Natural killer cell (primary cell): ENCODE measurements at regions not wholly inside any gene's neighbourhood (a gene's known extent, or its start where the extent isn't known, plus 50 kb on each side); places are given as distances from the start of the nearest gene placed in this dataset.
"Not testable (repeated sequence)": the region's sequence is repeated elsewhere in the genome, so short reads cannot be mapped to it uniquely, and the experiment has no call there.

Experiments used
- ATAC-seq, 3 donors: fragments of 150-1000 bp in 2 of 3; fragments of 200-7000 bp in 1 of 3; cut with Tn5 transposase; 1 replicate in 1 of 3; 2 replicates in 2 of 3; pipeline ENCODE4 v1.10.0; 2021; ENCODE audit warnings: mild to moderate bottlenecking in 2 of 3, moderate library complexity in 2 of 3
- DNase-seq, 2 donors: peaks; one replicate each; pipeline versions ENCODE4 v3.0.0 to v3.0.0-alpha.2; 2013 to 2021; ENCODE audit warnings: mixed read lengths in 1 of 2
- H3K27ac ChIP-seq: one replicate; pipeline ENCODE4 v1.5.1; 2013; ENCODE audit warnings: mild to moderate bottlenecking, low read length
- H3K27me3 ChIP-seq: one replicate; pipeline ENCODE4 v1.6.1; 2013; ENCODE audit warnings: low read length; ENCODE audit not compliant: control insufficient read depth, insufficient read depth
- H3K36me3 ChIP-seq: one replicate; pipeline ENCODE4 v1.6.1; 2013; ENCODE audit warnings: low read length; ENCODE audit not compliant: control insufficient read depth, insufficient read depth
- H3K4me1 ChIP-seq: one replicate; pipeline ENCODE4 v1.6.1; 2013; ENCODE audit warnings: low read length; ENCODE audit not compliant: control insufficient read depth, insufficient read depth
- H3K4me3 ChIP-seq: one replicate; pipeline ENCODE4 v1.5.1; 2013; ENCODE audit warnings: low read length
- H3K9me3 ChIP-seq: one replicate; pipeline ENCODE4 v1.6.1; 2013; ENCODE audit warnings: low read length; ENCODE audit not compliant: control insufficient read depth, insufficient read depth
- H3K27ac Mint-ChIP-seq, 2 donors: one replicate each; pipeline ENCODE4 v1.8.0; 2022; ENCODE audit warnings: mild to moderate bottlenecking in 2 of 2, mixed read lengths in 2 of 2, moderate library complexity in 1 of 2
- H3K27me3 Mint-ChIP-seq, 2 donors: one replicate each; pipeline ENCODE4 v1.8.0; 2022; ENCODE audit warnings: low read depth in 2 of 2, mixed read lengths in 2 of 2
- H3K36me3 Mint-ChIP-seq: one replicate; pipeline ENCODE4 v1.8.0; 2022; ENCODE audit warnings: mixed read lengths
- H3K4me1 Mint-ChIP-seq, 2 donors: one replicate each; pipeline ENCODE4 v1.8.0; 2022; ENCODE audit warnings: mixed read lengths in 2 of 2
- H3K4me3 Mint-ChIP-seq: one replicate; pipeline ENCODE4 v1.8.0; 2022; ENCODE audit warnings: mild to moderate bottlenecking, moderate library complexity, mixed read lengths
- H3K9me3 Mint-ChIP-seq, 2 donors: one replicate each; pipeline ENCODE4 v1.8.0; 2022; ENCODE audit warnings: mixed read lengths in 2 of 2
- CTCF ChIP-seq: fragments of 200-600 bp; IDR thresholded peaks from one replicate; pipeline ENCODE4 v1.8.0; 2022; ENCODE audit warnings: antibody characterized with exemption
- WGBS: methylation state at CpG from one replicate; pipeline ENCODE4 v1.1.7; 2013; ENCODE audit warnings: missing lambda C conversion rate; ENCODE audit not compliant: insufficient coverage; 5-methylcytosine and 5-hydroxymethylcytosine counted together
- intact Hi-C: fragments of 100-400 bp; cut with micrococcal nuclease; formaldehyde crosslinking; loops from one replicate; pipeline ENCODE4 v1.14.2; 2022

- H3K27ac ChIP-seq = no peak overlapping the region
- no peaks in the 10 kb centered on the region for H3K36me3 Mint-ChIP-seq
- no peaks in the 10 kb centered on the region for H3K4me1 Mint-ChIP-seq
- H3K27ac Mint-ChIP-seq = no peak overlapping the region
- TF ChIP-seq CTCF = no peak
- no peaks in the 10 kb centered on the region for H3K9me3 ChIP-seq
- 60% methylated on average over 1 of the region's 1 CpG for WGBS
- no peaks in the 10 kb centered on the region for H3K36me3 ChIP-seq
- H3K4me3 ChIP-seq = no peak overlapping the region
- H3K4me1 ChIP-seq = no peaks in the 10 kb centered on the region
- no peaks in the 10 kb centered on the region for H3K27me3 Mint-ChIP-seq
- H3K27me3 ChIP-seq = no peaks in the 10 kb centered on the region
- no peak for DNase-seq
- no peak for ATAC-seq
- intact Hi-C loops = no loop called here
- peaks cover 15 to 16% of the 10 kb centered on the region in 2 donors for H3K9me3 Mint-ChIP-seq
- H3K4me3 Mint-ChIP-seq = no peak overlapping the region
These were observed 61.9 kb upstream of the ADGRL2 start for GRCh38 chr1:81738875-81739274.

- H3K4me3 Mint-ChIP-seq = no peak overlapping the region
- H3K36me3 Mint-ChIP-seq = no peaks in the 10 kb centered on the region
- no peaks in the 10 kb centered on the region for H3K36me3 ChIP-seq
- H3K9me3 Mint-ChIP-seq = peaks cover 10 to 12% of the 10 kb centered on the region in 2 donors
- no peaks in the 10 kb centered on the region for H3K27me3 Mint-ChIP-seq
- no peak for ATAC-seq
- no peaks in the 10 kb centered on the region for H3K4me1 Mint-ChIP-seq
- no peak for DNase-seq
- no peaks in the 10 kb centered on the region for H3K9me3 ChIP-seq
- no peak for TF ChIP-seq CTCF
- H3K27me3 ChIP-seq = no peaks in the 10 kb centered on the region
- intact Hi-C loops = no loop called here
- H3K4me1 ChIP-seq = no peaks in the 10 kb centered on the region
- no peak overlapping the region for H3K27ac Mint-ChIP-seq
- H3K4me3 ChIP-seq = no peak overlapping the region
- no CpG with 5 or more reads among the region's 2 CpGs for WGBS
- no peak overlapping the region for H3K27ac ChIP-seq
These were observed 67.3 kb upstream of the ADGRL2 start for GRCh38 chr1:81733480-81733879.

- H3K4me1 Mint-ChIP-seq = no peaks in the 10 kb centered on the region
- peaks cover 7 to 10% of the 10 kb centered on the region in 2 donors for H3K9me3 Mint-ChIP-seq
- no peaks in the 10 kb centered on the region for H3K36me3 ChIP-seq
- H3K4me3 ChIP-seq = no peak overlapping the region
- intact Hi-C loops = no loop called here
- H3K27ac Mint-ChIP-seq = no peak overlapping the region
- DNase-seq = no peak
- TF ChIP-seq CTCF = no peak
- no peaks in the 10 kb centered on the region for H3K4me1 ChIP-seq
- no peaks in the 10 kb centered on the region for H3K36me3 Mint-ChIP-seq
- no peaks in the 10 kb centered on the region for H3K9me3 ChIP-seq
- ATAC-seq = no peak
- H3K27ac ChIP-seq = no peak overlapping the region
- no peaks in the 10 kb centered on the region for H3K27me3 Mint-ChIP-seq
- H3K4me3 Mint-ChIP-seq = no peak overlapping the region
- no peaks in the 10 kb centered on the region for H3K27me3 ChIP-seq
These were observed 68.7 kb upstream of the ADGRL2 start for GRCh38 chr1:81731989-81732388.

GRCh38 chr1:81730881-81731280 is 69.9 kb upstream of the ADGRL2 start:
- Histone ChIP-seq H3K9me3 (no peaks in the 10 kb centered on the region), H3K27ac (no peak overlapping the region), H3K4me3 (no peak overlapping the region), H3K27me3 (no peaks in the 10 kb centered on the region), H3K36me3 (no peaks in the 10 kb centered on the region), H3K4me1 (no peaks in the 10 kb centered on the region)
- Mint-ChIP-seq H3K4me3 (no peak overlapping the region), H3K36me3 (no peaks in the 10 kb centered on the region), H3K4me1 (no peaks in the 10 kb centered on the region), H3K27me3 (no peaks in the 10 kb centered on the region), H3K27ac (no peak overlapping the region), H3K9me3 (peaks cover 10 to 11% of the 10 kb centered on the region in 2 donors)
- ATAC-seq (no peak), DNase-seq (no peak)
- no CpG with 5 or more reads among the region's 1 CpG for WGBS
- intact Hi-C loops = no loop called here
- TF ChIP-seq CTCF = no peak

- H3K4me3 ChIP-seq, H3K4me1 ChIP-seq, H3K4me1 Mint-ChIP-seq, H3K36me3 ChIP-seq, DNase-seq, H3K27ac Mint-ChIP-seq, H3K36me3 Mint-ChIP-seq, H3K27me3 Mint-ChIP-seq, H3K27me3 ChIP-seq, H3K27ac ChIP-seq, H3K9me3 ChIP-seq, intact Hi-C loops, ATAC-seq, H3K4me3 Mint-ChIP-seq: not testable (repeated sequence)
- WGBS = 86% methylated on average over 7 of the region's 7 CpGs
- H3K9me3 Mint-ChIP-seq = peaks cover 10 to 11% of the 10 kb centered on the region in 2 donors
These were observed 70.4 kb upstream of the ADGRL2 start for GRCh38 chr1:81730299-81730698.
